ENCODE measurements at regions not wholly inside any gene's neighbourhood (a gene's known extent, or its start where the extent isn't known, plus 50 kb on each side); places are given as distances from the start of the nearest gene placed in this dataset.

DNA sequence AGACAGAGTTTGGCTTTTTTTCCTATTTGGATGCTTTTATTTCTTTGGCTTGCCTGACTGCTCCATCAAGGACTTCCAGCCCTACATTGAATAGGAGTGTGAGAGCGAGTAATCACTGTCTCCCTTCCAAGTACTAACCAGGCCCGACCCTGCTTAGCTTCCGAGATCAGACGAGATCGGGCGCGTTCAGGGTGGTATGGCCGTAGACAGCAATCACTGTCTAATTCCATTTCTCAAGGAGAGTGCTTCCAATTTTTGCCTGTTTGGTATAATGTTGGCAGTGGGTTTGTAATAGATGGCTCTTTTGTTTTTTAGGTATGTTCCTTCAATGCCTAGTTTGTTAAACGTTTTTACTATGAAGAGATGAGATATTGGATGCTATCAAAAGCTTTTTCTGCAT is 125.0 kb upstream of the PEX5L start:
- H3K4me1 Mint-ChIP-seq = no peaks in the 10 kb centered on the region
- H3K36me3 Mint-ChIP-seq = no peaks in the 10 kb centered on the region
- no peak overlapping the region for H3K4me3 Mint-ChIP-seq
- Histone ChIP-seq H3K4me1 (ENCODE audit: control insufficient read depth, insufficient read depth, low read length) (no peaks in the 10 kb centered on the region), H3K36me3 (ENCODE audit: control insufficient read depth, insufficient read depth, low read length) (no peaks in the 10 kb centered on the region), H3K4me3 (ENCODE audit: low read length) (no peak overlapping the region), H3K27me3 (ENCODE audit: control insufficient read depth, insufficient read depth, low read length) (no peaks in the 10 kb centered on the region), H3K27ac (ENCODE audit: low read length) (no peak overlapping the region), H3K9me3 (ENCODE audit: control insufficient read depth, insufficient read depth, low read length) (peaks cover 6% of the 10 kb centered on the region)
- DNase-seq (no peak), ATAC-seq (no peak)
- intact Hi-C loops (cut with micrococcal nuclease) = no loop called here
- peaks cover 16 to 17% of the 10 kb centered on the region in 2 donors for H3K9me3 Mint-ChIP-seq
- WGBS (ENCODE audit: insufficient coverage) = 88% methylated on average over 9 of the region's 9 CpGs
- H3K27ac Mint-ChIP-seq = no peak overlapping the region
- H3K27me3 Mint-ChIP-seq (ENCODE audit: low read depth in 2 of 2) = no peaks in the 10 kb centered on the region
- TF ChIP-seq, protein P1, sequence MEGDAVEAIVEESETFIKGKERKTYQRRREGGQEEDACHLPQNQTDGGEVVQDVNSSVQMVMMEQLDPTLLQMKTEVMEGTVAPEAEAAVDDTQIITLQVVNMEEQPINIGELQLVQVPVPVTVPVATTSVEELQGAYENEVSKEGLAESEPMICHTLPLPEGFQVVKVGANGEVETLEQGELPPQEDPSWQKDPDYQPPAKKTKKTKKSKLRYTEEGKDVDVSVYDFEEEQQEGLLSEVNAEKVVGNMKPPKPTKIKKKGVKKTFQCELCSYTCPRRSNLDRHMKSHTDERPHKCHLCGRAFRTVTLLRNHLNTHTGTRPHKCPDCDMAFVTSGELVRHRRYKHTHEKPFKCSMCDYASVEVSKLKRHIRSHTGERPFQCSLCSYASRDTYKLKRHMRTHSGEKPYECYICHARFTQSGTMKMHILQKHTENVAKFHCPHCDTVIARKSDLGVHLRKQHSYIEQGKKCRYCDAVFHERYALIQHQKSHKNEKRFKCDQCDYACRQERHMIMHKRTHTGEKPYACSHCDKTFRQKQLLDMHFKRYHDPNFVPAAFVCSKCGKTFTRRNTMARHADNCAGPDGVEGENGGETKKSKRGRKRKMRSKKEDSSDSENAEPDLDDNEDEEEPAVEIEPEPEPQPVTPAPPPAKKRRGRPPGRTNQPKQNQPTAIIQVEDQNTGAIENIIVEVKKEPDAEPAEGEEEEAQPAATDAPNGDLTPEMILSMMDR (IDR thresholded peaks at IDR 0.05) = no peak

DNA sequence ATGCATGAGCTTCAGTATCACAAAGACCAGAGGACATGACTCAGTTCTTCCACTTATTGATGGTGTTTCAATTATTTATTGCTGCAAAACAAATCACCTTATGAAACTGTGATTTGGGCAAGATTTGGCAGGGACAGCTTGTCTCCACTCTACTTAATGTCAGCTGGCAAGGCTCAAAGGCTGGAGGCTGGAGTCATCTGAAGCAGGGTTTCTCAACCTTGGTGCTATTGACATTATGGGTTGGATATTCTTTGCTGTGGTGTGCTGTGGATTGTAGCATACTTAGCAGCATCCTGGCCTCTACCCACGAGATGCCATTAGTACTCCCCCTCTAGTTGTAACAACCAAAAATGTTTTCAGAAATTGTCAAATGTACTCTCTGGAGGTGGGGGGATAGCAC is 138.8 kb upstream of the PEX5L start:
- intact Hi-C loops (cut with micrococcal nuclease) = no loop called here
- Mint-ChIP-seq H3K9me3 (peaks cover 9 to 25% of the 10 kb centered on the region in 2 donors), H3K27ac (no peak overlapping the region), H3K4me3 (no peak overlapping the region), H3K36me3 (no peaks in the 10 kb centered on the region), H3K27me3 (ENCODE audit: low read depth in 2 of 2) (no peaks in the 10 kb centered on the region), H3K4me1 (no peaks in the 10 kb centered on the region)
- no peaks in the 10 kb centered on the region for H3K36me3 ChIP-seq (ENCODE audit: control insufficient read depth, insufficient read depth, low read length)
- DNase-seq (no peak), ATAC-seq (no peak)
- H3K4me1 ChIP-seq (ENCODE audit: control insufficient read depth, insufficient read depth, low read length) = no peaks in the 10 kb centered on the region
- no peak overlapping the region for H3K4me3 ChIP-seq (ENCODE audit: low read length)
- H3K27me3 ChIP-seq (ENCODE audit: control insufficient read depth, insufficient read depth, low read length) = no peaks in the 10 kb centered on the region
- TF ChIP-seq, protein P1 (IDR thresholded peaks at IDR 0.05) = no peak
- H3K9me3 ChIP-seq (ENCODE audit: control insufficient read depth, insufficient read depth, low read length) = no peaks in the 10 kb centered on the region
- WGBS (ENCODE audit: insufficient coverage) = no CpG with 5 or more reads among the region's 1 CpG
- no peak overlapping the region for H3K27ac ChIP-seq (ENCODE audit: low read length)

DNA sequence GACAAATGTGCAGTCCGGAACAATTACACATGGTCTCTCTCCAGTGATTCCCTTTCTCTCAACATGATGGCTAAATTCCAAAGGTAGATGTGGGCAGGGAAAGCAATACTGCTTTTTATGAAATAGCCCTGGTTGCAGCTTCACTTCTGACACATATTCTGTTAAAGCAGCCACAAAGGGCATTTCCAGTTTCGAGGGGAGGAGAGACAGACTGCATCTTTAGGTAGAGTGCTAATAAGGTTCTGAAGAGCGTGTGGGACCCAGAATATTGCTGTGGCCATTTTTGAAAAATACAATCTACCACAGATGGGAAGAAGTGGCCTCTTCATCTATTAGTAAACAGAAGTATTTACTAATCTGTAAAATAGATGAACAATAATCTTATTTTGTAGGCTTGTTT is 139.3 kb upstream of the PEX5L start:
- Histone ChIP-seq H3K27me3 (ENCODE audit: control insufficient read depth, insufficient read depth, low read length) (no peaks in the 10 kb centered on the region), H3K9me3 (ENCODE audit: control insufficient read depth, insufficient read depth, low read length) (no peaks in the 10 kb centered on the region), H3K4me3 (ENCODE audit: low read length) (no peak overlapping the region), H3K36me3 (ENCODE audit: control insufficient read depth, insufficient read depth, low read length) (no peaks in the 10 kb centered on the region), H3K4me1 (ENCODE audit: control insufficient read depth, insufficient read depth, low read length) (no peaks in the 10 kb centered on the region), H3K27ac (ENCODE audit: low read length) (no peak overlapping the region)
- H3K27me3 Mint-ChIP-seq (ENCODE audit: low read depth in 2 of 2) = no peaks in the 10 kb centered on the region
- peaks cover 9 to 28% of the 10 kb centered on the region in 2 donors for H3K9me3 Mint-ChIP-seq
- ATAC-seq (no peak), DNase-seq (no peak)
- H3K36me3 Mint-ChIP-seq = no peaks in the 10 kb centered on the region
- H3K27ac Mint-ChIP-seq = no peak overlapping the region
- TF ChIP-seq, protein P1 (IDR thresholded peaks at IDR 0.05) = no peak
- H3K4me1 Mint-ChIP-seq = no peaks in the 10 kb centered on the region
- WGBS (ENCODE audit: insufficient coverage) = 76% methylated on average over 2 of the region's 3 CpGs
- intact Hi-C loops (cut with micrococcal nuclease) = no loop called here
- no peak overlapping the region for H3K4me3 Mint-ChIP-seq

DNA sequence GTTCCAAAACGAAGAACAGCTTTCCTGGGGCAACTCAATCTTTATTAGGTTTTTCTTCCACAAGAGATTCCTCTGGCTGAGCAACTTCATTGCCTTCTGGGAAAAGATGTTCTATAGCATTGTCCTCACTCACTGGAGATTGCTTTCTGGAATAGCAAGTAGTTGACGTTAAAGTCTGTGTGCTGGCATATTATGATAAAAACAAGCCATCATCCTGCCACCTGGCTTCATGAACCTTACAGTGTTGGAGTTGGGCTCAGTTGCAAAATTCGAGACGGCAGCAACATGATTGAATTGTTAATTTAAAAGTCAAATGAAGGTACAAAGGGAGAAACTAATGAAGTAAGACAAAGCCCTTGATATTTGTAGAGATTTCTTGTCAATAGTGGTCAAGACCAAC is 140.5 kb upstream of the PEX5L start:
- Histone ChIP-seq H3K9me3 (ENCODE audit: control insufficient read depth, insufficient read depth, low read length) (no peaks in the 10 kb centered on the region), H3K4me3 (ENCODE audit: low read length) (no peak overlapping the region), H3K27ac (ENCODE audit: low read length) (no peak overlapping the region), H3K36me3 (ENCODE audit: control insufficient read depth, insufficient read depth, low read length) (no peaks in the 10 kb centered on the region), H3K4me1 (ENCODE audit: control insufficient read depth, insufficient read depth, low read length) (no peaks in the 10 kb centered on the region), H3K27me3 (ENCODE audit: control insufficient read depth, insufficient read depth, low read length) (no peaks in the 10 kb centered on the region)
- 70% methylated on average over 4 of the region's 4 CpGs for WGBS (ENCODE audit: insufficient coverage)
- ATAC-seq (no peak), DNase-seq (no peak)
- intact Hi-C loops (cut with micrococcal nuclease) = no loop called here
- H3K4me1 Mint-ChIP-seq = no peaks in the 10 kb centered on the region
- H3K36me3 Mint-ChIP-seq = no peaks in the 10 kb centered on the region
- H3K27ac Mint-ChIP-seq = no peak overlapping the region
- peaks cover 9 to 24% of the 10 kb centered on the region in 2 donors for H3K9me3 Mint-ChIP-seq
- no peaks in the 10 kb centered on the region for H3K27me3 Mint-ChIP-seq (ENCODE audit: low read depth in 2 of 2)
- TF ChIP-seq, protein P1 (IDR thresholded peaks at IDR 0.05) = no peak
- no peak overlapping the region for H3K4me3 Mint-ChIP-seq
